DOHH2 (cell line): ENCODE measurements at regions not wholly inside any gene's neighbourhood (a gene's known extent, or its start where the extent isn't known, plus 50 kb on each side); places are given as distances from the start of the nearest gene placed in this dataset.

ENCODE experiments used
- H3F3A ChIP-seq: fragments of 200-600 bp; sonication (generic), shearing (Covaris generic); 2 replicates; pipeline ENCODE4 v1.6.0; 2016; ENCODE audit warnings: antibody characterized with exemption, mild to moderate bottlenecking; ENCODE audit not compliant: control insufficient read depth, insufficient read depth
- H3K27ac ChIP-seq: fragments of 200-600 bp; sonication (generic); 2 replicates; pipeline ENCODE4 v1.5.1; 2014; ENCODE audit warnings: low read depth, mild to moderate bottlenecking, low read length, moderate library complexity
- H3K27me3 ChIP-seq: fragments of 200-600 bp; sonication (generic); 2 replicates; pipeline ENCODE4 v1.6.1; 2014; ENCODE audit warnings: mild to moderate bottlenecking, low read length, mixed read lengths; ENCODE audit not compliant: control insufficient read depth
- H3K36me3 ChIP-seq: fragments of 200-600 bp; sonication (generic); 2 replicates; pipeline ENCODE4 v1.6.1; 2014; ENCODE audit warnings: mild to moderate bottlenecking, low read length, moderate library complexity, mixed read lengths; ENCODE audit not compliant: control insufficient read depth
- H3K4me1 ChIP-seq: fragments of 200-600 bp; sonication (generic); 2 replicates; pipeline ENCODE4 v1.6.1; 2014; ENCODE audit warnings: mild to moderate bottlenecking, low read length, mixed read lengths; ENCODE audit not compliant: control insufficient read depth
- H3K4me2 ChIP-seq: fragments of 200-600 bp; sonication (generic); 2 replicates; pipeline ENCODE4 v1.6.0; 2014; ENCODE audit warnings: mild to moderate bottlenecking, low read length, moderate library complexity
- H3K4me3 ChIP-seq: fragments of 200-600 bp; sonication (generic); 2 replicates; pipeline ENCODE4 v1.5.1; 2014; ENCODE audit warnings: mild to moderate bottlenecking, low read length, mixed read lengths
- H3K79me2 ChIP-seq: fragments of 200-600 bp; sonication (generic); 2 replicates; pipeline ENCODE4 v1.6.1; 2014; ENCODE audit warnings: mild to moderate bottlenecking, low read length, mixed read lengths; ENCODE audit not compliant: control insufficient read depth
- H3K9me2 ChIP-seq: fragments of 200-600 bp; sonication (generic); replicated peaks from 2 replicates; pipeline ENCODE4 v1.6.1; 2014; ENCODE audit warnings: mild to moderate bottlenecking, low read length, mixed read lengths; ENCODE audit not compliant: control insufficient read depth
- H3K9me3 ChIP-seq: fragments of 200-600 bp; sonication (generic); 2 replicates; pipeline ENCODE4 v1.6.1; 2014; ENCODE audit warnings: antibody characterized with exemption, low read length, mixed read lengths; ENCODE audit not compliant: control insufficient read depth, insufficient read depth
- H4K20me1 ChIP-seq: fragments of 200-600 bp; sonication (generic); 2 replicates; pipeline ENCODE4 v1.6.0; 2014; ENCODE audit warnings: low read depth, mild to moderate bottlenecking, antibody characterized with exemption, low read length, moderate library complexity; ENCODE audit not compliant: control insufficient read depth, insufficient read depth
- CTCF ChIP-seq: fragments of 200-600 bp; sonication (generic); IDR thresholded peaks from one replicate; pipeline ENCODE4 v1.5.1; 2014; ENCODE audit warnings: antibody characterized with exemption, mild to moderate bottlenecking, low read depth, low read length; ENCODE audit not compliant: poor library complexity, severe bottlenecking
- EZH2phosphoT487 ChIP-seq: fragments of 200-600 bp; sonication (generic); IDR thresholded peaks from 2 replicates; pipeline ENCODE4 v1.6.1; 2017; ENCODE audit warnings: borderline replicate concordance, mild to moderate bottlenecking, antibody characterized with exemption, low read length, moderate library complexity, mixed read lengths

- H3K4me3 ChIP-seq = no peak overlapping the region
- H3K9me2 ChIP-seq = no peaks in the 10 kb centered on the region
- no peaks in the 10 kb centered on the region for H3K79me2 ChIP-seq
- H3K27me3 ChIP-seq = no peaks in the 10 kb centered on the region
- TF ChIP-seq CTCF (no peak), EZH2phosphoT487 (no peak)
- no peaks in the 10 kb centered on the region for H3K4me1 ChIP-seq
- no peaks in the 10 kb centered on the region for H3F3A ChIP-seq
- no peaks in the 10 kb centered on the region for H3K9me3 ChIP-seq
- no peak overlapping the region for H3K4me2 ChIP-seq
- H3K36me3 ChIP-seq = no peaks in the 10 kb centered on the region
- no peak overlapping the region for H3K27ac ChIP-seq
- H4K20me1 ChIP-seq = no peaks in the 10 kb centered on the region
These were observed 146.1 kb upstream of the RPS23 start for GRCh38 chr5:82424211-82424610.

GRCh38 chr5:82422751-82423181, 144.6 kb upstream of the RPS23 start:
- H4K20me1 ChIP-seq = no peaks in the 10 kb centered on the region
- no peaks in the 10 kb centered on the region for H3K27me3 ChIP-seq
- TF ChIP-seq CTCF = no peak
- no peak for TF ChIP-seq EZH2phosphoT487
- no peak overlapping the region for H3K27ac ChIP-seq
- H3K79me2 ChIP-seq = no peaks in the 10 kb centered on the region
- no peak overlapping the region for H3K4me2 ChIP-seq
- H3K9me3 ChIP-seq = no peaks in the 10 kb centered on the region
- H3K4me1 ChIP-seq = no peaks in the 10 kb centered on the region
- H3K4me3 ChIP-seq = no peak overlapping the region
- no peaks in the 10 kb centered on the region for H3K36me3 ChIP-seq
- no peaks in the 10 kb centered on the region for H3K9me2 ChIP-seq
- no peaks in the 10 kb centered on the region for H3F3A ChIP-seq

GRCh38 chr5:82422001-82422740, 144.0 kb upstream of the RPS23 start:
- H3K9me3 ChIP-seq = no peaks in the 10 kb centered on the region
- no peaks in the 10 kb centered on the region for H3K36me3 ChIP-seq
- no peaks in the 10 kb centered on the region for H3F3A ChIP-seq
- no peak overlapping the region for H3K4me2 ChIP-seq
- H3K4me3 ChIP-seq = no peak overlapping the region
- no peaks in the 10 kb centered on the region for H3K9me2 ChIP-seq
- H3K4me1 ChIP-seq = no peaks in the 10 kb centered on the region
- TF ChIP-seq CTCF (no peak), EZH2phosphoT487 (no peak)
- H3K27me3 ChIP-seq = no peaks in the 10 kb centered on the region
- no peaks in the 10 kb centered on the region for H3K79me2 ChIP-seq
- no peak overlapping the region for H3K27ac ChIP-seq
- H4K20me1 ChIP-seq = no peaks in the 10 kb centered on the region
